ENCODE measurements at regions not wholly inside any gene's neighbourhood (a gene's known extent, or its start where the extent isn't known, plus 50 kb on each side); places are given as distances from the start of the nearest gene placed in this dataset.
"Not testable (repeated sequence)": the region's sequence is repeated elsewhere in the genome, so short reads cannot be mapped to it uniquely, and the experiment has no call there.

DNA sequence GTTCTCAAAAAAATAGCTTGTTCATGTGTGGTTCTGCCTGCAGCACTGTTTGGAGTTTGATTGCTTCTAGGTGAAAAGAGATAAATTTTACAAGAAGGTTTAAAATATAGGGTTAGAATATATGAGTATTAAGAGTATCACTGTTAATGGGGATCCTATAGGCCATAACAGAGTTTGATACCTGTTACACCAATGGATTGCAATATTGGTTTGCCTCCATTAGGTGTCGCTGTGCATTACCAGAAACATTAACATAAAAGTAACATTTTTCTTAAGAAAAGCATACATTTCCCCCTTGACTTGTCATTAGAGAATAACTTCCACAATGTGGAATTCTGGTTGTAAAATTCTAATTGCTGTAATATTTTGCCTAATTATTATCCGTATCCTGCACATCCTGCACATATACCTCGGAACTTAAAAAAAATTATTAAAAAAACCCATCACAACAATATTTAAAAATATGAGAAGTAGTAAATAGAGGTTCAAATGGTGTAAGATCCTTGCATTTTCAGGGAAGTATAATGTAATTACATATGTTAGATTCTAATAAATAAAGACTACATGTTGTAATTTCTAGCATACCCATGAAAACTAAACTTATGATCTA lies 63.0 kb downstream of the CYP4A11 start:
- 36 to 38% methylated on average over 3 of the region's 3 CpGs for WGBS, 2 donors

GRCh38 chr1:46876093-46876492 lies 65.2 kb downstream of the CYP4A11 start:
- intact Hi-C loops (cut with DNase I); H3K4me1 ChIP-seq; H3K27ac ChIP-seq; H3K27me3 ChIP-seq; H3K9me3 ChIP-seq; H3K36me3 ChIP-seq; DNase-seq; H3K4me3 ChIP-seq: not testable (repeated sequence)
- 47 to 52% methylated on average over 4 of the region's 4 CpGs for WGBS, 2 donors

More for the DNA sequence above, 63.0 kb downstream of the CYP4A11 start:
- H3K4me3 ChIP-seq; H3K36me3 ChIP-seq; H3K27me3 ChIP-seq; intact Hi-C loops (cut with DNase I); H3K4me1 ChIP-seq; DNase-seq; H3K9me3 ChIP-seq; H3K27ac ChIP-seq: not testable (repeated sequence)
- peak in 1 of 4 experiments; percentile 40 for TF ChIP-seq CTCF (IDR thresholded peaks at IDR 0.05)
